ENCODE measurements at regions not wholly inside any gene's neighbourhood (a gene's known extent, or its start where the extent isn't known, plus 50 kb on each side); places are given as distances from the start of the nearest gene placed in this dataset.

DNA sequence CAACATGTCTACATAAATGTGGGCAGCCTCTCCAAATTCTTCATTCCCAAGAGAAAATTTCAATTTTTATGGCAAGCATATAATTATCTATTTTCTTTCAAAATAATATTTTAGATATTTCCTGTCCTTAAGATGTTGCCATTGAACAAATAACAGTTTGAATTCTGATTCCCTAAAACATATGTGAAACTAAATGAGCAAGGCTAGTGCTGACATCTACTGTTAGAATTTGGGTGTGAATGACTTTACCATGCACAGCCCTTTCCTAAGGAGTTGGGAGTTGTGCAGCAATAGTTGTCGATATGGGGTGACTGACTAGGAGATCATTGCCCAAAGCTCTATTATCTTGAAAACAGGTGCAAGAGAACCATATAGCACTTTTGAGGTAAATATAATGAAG lies 108.2 kb upstream of the SLC38A4 start:
- intact Hi-C loops (cut with DNase I), result loop anchor here (10.0 kb wide), 2 partner anchors 249 to 819 kb away; no protein-coding TSS in a partner anchor
- H3K27me3 ChIP-seq, result no peaks in the 10 kb centered on the region
- H3K4me3 ChIP-seq, result no peak overlapping the region
- DNase-seq (ENCODE audit: extremely low spot score), result no peak
- no peaks in the 10 kb centered on the region for H3K36me3 ChIP-seq
- H3K27ac ChIP-seq (replicated peaks in 1 of 4), result no peak overlapping the region
- 46% methylated on average over 1 of the region's 1 CpG for WGBS
- H3K9me3 ChIP-seq, result no peaks in the 10 kb centered on the region
- TF ChIP-seq POLR2AphosphoS5 (IDR thresholded peaks at IDR 0.05), result no peak
- TF ChIP-seq, protein P1, sequence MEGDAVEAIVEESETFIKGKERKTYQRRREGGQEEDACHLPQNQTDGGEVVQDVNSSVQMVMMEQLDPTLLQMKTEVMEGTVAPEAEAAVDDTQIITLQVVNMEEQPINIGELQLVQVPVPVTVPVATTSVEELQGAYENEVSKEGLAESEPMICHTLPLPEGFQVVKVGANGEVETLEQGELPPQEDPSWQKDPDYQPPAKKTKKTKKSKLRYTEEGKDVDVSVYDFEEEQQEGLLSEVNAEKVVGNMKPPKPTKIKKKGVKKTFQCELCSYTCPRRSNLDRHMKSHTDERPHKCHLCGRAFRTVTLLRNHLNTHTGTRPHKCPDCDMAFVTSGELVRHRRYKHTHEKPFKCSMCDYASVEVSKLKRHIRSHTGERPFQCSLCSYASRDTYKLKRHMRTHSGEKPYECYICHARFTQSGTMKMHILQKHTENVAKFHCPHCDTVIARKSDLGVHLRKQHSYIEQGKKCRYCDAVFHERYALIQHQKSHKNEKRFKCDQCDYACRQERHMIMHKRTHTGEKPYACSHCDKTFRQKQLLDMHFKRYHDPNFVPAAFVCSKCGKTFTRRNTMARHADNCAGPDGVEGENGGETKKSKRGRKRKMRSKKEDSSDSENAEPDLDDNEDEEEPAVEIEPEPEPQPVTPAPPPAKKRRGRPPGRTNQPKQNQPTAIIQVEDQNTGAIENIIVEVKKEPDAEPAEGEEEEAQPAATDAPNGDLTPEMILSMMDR (IDR thresholded peaks at IDR 0.05), result peak; percentile 35 to 51 (median 40)
- no peaks in the 10 kb centered on the region for H3K4me1 ChIP-seq

DNA sequence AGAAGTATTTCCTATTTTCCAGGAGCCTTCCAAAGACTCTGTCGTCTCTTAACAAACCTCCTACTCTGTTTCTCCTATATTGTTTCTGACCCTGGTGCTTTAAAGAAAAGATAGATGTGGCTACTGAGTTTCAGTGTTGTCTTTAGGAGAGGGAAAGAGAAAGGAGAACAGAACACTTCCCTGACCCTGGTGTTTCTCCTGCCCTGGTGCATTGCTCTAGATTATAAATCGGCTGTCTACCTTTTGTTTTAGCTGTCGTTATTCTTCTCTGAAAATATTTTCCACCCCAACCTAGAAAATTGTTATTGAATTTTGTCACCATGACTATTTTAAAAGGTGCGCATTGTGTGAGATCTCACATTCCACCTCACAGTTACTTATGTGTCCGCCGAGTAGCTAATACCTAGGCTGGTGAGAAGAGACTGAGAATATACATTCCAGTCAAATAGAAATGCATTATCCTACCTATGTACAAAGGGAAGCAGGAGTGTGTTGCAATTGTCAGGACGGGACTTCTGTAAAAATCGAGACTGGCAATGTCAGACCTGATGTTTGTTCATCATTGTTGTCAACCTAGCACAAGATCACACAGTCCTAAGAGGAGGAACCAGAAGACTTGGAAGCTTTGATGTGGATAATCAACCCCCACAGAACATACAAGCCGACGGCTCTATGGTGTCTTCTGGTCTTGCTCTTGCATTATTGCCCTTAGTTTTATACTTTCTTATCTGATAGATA lies 108.7 kb upstream of the SLC38A4 start:
- DNase-seq (ENCODE audit: extremely low spot score), result no peak
- H3K4me1 ChIP-seq, result no peaks in the 10 kb centered on the region
- 87% methylated on average over 10 of the region's 10 CpGs for WGBS
- H3K9me3 ChIP-seq, result no peaks in the 10 kb centered on the region
- TF ChIP-seq, protein P1 (IDR thresholded peaks at IDR 0.05), result no peak
- no peak for TF ChIP-seq POLR2AphosphoS5 (IDR thresholded peaks at IDR 0.05)
- no peak for TF ChIP-seq POLR2A (IDR thresholded peaks at IDR 0.05; ENCODE audit: low read depth)
- TF ChIP-seq EP300 (IDR thresholded peaks at IDR 0.05), result no peak
- intact Hi-C loops (cut with DNase I), result loop anchor here (10.0 kb wide), 2 partner anchors 250 to 820 kb away; no protein-coding TSS in a partner anchor
- H3K27ac ChIP-seq (replicated peaks in 1 of 4), result no peak overlapping the region
- H3K27me3 ChIP-seq, result no peaks in the 10 kb centered on the region
- no peak overlapping the region for H3K4me3 ChIP-seq
- no peaks in the 10 kb centered on the region for H3K36me3 ChIP-seq

DNA sequence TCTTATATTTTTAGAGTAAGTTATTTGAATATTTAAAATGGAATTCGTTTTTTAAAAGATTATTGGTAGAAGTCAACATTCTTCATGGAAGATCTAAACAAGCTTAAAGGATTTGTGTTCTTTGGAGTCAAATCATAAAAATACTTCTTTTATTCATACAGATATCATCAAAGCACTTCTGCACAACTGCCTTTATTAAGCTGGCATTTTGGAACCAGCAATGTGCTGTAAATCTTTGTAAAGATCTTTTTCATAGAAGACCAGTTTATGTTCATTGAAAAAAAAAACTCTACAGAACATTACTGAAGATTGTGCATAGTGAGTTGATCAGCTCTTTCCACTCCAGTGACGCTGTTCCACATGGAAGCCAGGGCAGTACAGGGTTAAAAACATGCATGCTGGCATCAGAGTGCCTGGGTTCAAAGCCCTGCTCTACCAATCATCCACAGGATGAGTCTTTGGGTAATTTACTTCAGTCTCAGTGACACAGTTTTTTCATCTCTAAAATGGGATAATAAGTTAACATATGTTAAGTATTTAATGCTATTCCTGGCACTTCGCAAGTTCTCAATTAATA lies 109.6 kb upstream of the SLC38A4 start:
- intact Hi-C loops (cut with DNase I), result loop anchor here (10.0 kb wide), 2 partner anchors 251 to 821 kb away; no protein-coding TSS in a partner anchor
- no peaks in the 10 kb centered on the region for H3K36me3 ChIP-seq
- no peaks in the 10 kb centered on the region for H3K4me1 ChIP-seq
- TF ChIP-seq, protein P1 (IDR thresholded peaks at IDR 0.05), result no peak
- TF ChIP-seq POLR2A (IDR thresholded peaks at IDR 0.05; ENCODE audit: low read depth) (no peak), POLR2AphosphoS5 (IDR thresholded peaks at IDR 0.05) (no peak), EP300 (IDR thresholded peaks at IDR 0.05) (no peak)
- no peak for DNase-seq (ENCODE audit: extremely low spot score)
- no peaks in the 10 kb centered on the region for H3K27me3 ChIP-seq
- no peaks in the 10 kb centered on the region for H3K9me3 ChIP-seq
- WGBS, result 76% methylated on average over 3 of the region's 3 CpGs
- no peak overlapping the region for H3K27ac ChIP-seq (replicated peaks in 1 of 4)
- no peak overlapping the region for H3K4me3 ChIP-seq

DNA sequence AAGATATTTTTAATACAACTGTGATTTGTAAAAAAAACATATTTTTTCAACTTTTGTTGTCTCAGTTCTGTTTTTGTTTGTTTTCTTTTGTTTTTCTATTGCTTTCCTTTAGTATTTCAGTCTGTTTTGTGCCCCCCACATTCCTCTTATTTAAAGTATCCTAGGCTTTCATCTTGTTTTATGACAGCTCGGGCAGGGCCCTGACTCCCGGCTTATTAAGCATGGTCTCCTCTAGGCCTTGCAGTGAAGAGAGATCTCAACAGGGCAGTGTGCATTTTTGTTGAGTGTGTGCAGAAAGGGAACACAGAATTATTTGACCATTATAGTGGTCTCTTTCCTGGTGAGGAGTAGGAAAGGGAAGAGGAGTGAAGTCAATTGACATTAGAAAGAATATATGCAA lies 110.2 kb upstream of the SLC38A4 start:
- no peaks in the 10 kb centered on the region for H3K36me3 ChIP-seq
- no peaks in the 10 kb centered on the region for H3K9me3 ChIP-seq
- WGBS, result 38% methylated on average over 2 of the region's 2 CpGs
- no peak overlapping the region for H3K4me3 ChIP-seq
- TF ChIP-seq, protein P1 (IDR thresholded peaks at IDR 0.05), result no peak
- no peak for TF ChIP-seq POLR2AphosphoS5 (IDR thresholded peaks at IDR 0.05)
- no peak for TF ChIP-seq POLR2A (IDR thresholded peaks at IDR 0.05; ENCODE audit: low read depth)
- TF ChIP-seq EP300 (IDR thresholded peaks at IDR 0.05), result no peak
- no peak overlapping the region for H3K27ac ChIP-seq (replicated peaks in 1 of 4)
- no peaks in the 10 kb centered on the region for H3K4me1 ChIP-seq
- no peaks in the 10 kb centered on the region for H3K27me3 ChIP-seq
- intact Hi-C loops (cut with DNase I), result loop anchor here (10.0 kb wide), 2 partner anchors 251 to 821 kb away; no protein-coding TSS in a partner anchor
- DNase-seq (ENCODE audit: extremely low spot score), result no peak

All from esophagus muscularis mucosa (tissue), 4 donors.